ENCODE measurements at regions not wholly inside any gene's neighbourhood (a gene's known extent, or its start where the extent isn't known, plus 50 kb on each side); places are given as distances from the start of the nearest gene placed in this dataset.

DNA sequence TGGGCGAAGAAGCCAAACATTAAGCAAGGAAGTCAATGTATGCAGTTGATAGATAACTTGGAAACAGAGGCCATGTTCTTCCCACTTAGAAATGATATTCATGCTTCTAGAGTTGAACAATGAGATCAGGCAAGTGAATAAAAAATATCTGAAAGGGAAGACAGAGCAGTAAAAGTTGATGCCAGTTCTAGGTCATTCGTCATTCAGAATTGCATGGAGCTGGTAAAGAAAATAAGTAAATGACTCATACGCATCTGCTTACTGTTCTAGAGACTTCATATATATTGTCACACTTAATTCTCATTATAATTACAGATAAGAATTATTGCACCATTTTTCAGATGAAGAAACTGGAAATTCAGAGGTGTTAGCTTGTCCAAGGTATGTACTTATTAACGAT, 158.9 kb upstream of the FERD3L start:
- intact Hi-C loops (cut with micrococcal nuclease): no loop called here
- no TSS peak for BruUV-seq (replicated peaks)
- Mint-ChIP-seq H3K9me3 (ENCODE audit: unreplicated experiment) (no peaks in the 10 kb centered on the region), H3K36me3 (ENCODE audit: insufficient read depth, unreplicated experiment) (no peaks in the 10 kb centered on the region), H3K27ac (ENCODE audit: low read depth, unreplicated experiment) (no peak overlapping the region), H3K4me1 (ENCODE audit: insufficient read depth, unreplicated experiment) (peaks cover 5% of the 10 kb centered on the region), H3K4me3 (ENCODE audit: unreplicated experiment) (no peak overlapping the region), H3K27me3 (ENCODE audit: insufficient read depth, unreplicated experiment) (no peaks in the 10 kb centered on the region)
- peak; percentile 17 for DNase-seq (ENCODE audit: unreplicated experiment)
- POLR2A ChIA-PET: interaction anchor here (1.6 kb wide), 1 partner anchor 12 kb away, joined by 4 read pairs; no protein-coding TSS in a partner anchor
- CTCF ChIA-PET: interaction anchor here (0.6 kb wide), 1 partner anchor 15 kb away, joined by 3 read pairs; no protein-coding TSS in a partner anchor
- TF ChIP-seq, protein P1, sequence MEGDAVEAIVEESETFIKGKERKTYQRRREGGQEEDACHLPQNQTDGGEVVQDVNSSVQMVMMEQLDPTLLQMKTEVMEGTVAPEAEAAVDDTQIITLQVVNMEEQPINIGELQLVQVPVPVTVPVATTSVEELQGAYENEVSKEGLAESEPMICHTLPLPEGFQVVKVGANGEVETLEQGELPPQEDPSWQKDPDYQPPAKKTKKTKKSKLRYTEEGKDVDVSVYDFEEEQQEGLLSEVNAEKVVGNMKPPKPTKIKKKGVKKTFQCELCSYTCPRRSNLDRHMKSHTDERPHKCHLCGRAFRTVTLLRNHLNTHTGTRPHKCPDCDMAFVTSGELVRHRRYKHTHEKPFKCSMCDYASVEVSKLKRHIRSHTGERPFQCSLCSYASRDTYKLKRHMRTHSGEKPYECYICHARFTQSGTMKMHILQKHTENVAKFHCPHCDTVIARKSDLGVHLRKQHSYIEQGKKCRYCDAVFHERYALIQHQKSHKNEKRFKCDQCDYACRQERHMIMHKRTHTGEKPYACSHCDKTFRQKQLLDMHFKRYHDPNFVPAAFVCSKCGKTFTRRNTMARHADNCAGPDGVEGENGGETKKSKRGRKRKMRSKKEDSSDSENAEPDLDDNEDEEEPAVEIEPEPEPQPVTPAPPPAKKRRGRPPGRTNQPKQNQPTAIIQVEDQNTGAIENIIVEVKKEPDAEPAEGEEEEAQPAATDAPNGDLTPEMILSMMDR (IDR thresholded peaks at IDR 0.05; ENCODE audit: unreplicated experiment): no peak

DNA sequence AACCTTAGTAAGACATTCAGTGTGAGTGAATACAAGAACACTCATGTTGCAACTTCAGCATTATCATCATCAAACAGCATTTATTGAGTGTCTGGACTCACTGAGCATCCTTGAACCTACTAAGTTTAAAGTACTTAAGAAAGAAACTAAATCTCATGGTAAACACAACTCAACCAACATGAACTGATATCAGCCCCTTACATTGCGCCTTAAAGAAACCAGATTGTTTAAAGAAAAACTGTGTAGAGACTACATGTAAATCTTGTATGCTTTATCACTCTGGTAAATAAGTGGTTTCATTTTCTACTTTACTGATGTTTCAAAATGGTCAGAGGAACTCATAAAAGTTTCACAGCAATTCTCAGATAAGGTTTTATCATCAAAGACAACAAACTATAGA, 157.5 kb upstream of the FERD3L start:
- POLR2A ChIA-PET: no interaction called here
- H3K4me1 Mint-ChIP-seq (ENCODE audit: insufficient read depth, unreplicated experiment): peaks cover 5% of the 10 kb centered on the region

DNA sequence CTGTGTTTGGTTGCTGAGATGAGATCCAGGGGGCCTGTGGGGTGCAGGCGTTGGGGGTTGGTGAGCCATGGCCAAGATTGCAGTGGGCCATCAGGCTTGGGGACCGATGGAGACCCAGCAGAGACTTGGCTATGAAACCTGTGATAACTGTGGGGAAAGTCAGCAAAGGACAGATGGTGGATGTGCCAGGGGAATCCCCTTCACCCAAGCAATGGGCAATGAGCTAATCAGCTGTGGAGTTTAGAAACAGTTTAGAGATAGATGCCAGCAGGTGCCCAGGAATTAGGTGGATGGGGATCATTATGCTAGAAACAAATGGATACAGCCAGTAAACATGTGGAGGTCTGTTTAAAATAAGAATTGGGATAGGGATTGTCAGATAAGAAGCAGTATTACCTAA, 151.4 kb upstream of the FERD3L start:
- TF ChIP-seq, protein P1 (IDR thresholded peaks at IDR 0.05; ENCODE audit: unreplicated experiment): no peak
- BruUV-seq (replicated peaks): no TSS peak
- H3K4me1 Mint-ChIP-seq (ENCODE audit: insufficient read depth, unreplicated experiment): no peaks in the 10 kb centered on the region
- intact Hi-C loops (cut with micrococcal nuclease): no loop called here
- H3K36me3 Mint-ChIP-seq (ENCODE audit: insufficient read depth, unreplicated experiment): no peaks in the 10 kb centered on the region
- H3K9me3 Mint-ChIP-seq (ENCODE audit: unreplicated experiment): no peaks in the 10 kb centered on the region
- CTCF ChIA-PET: interaction anchor here (0.7 kb wide), 1 partner anchor 101 kb away, joined by 3 read pairs; no protein-coding TSS in a partner anchor
- no peaks in the 10 kb centered on the region for H3K27me3 Mint-ChIP-seq (ENCODE audit: insufficient read depth, unreplicated experiment)
- H3K27ac Mint-ChIP-seq (ENCODE audit: low read depth, unreplicated experiment): no peak overlapping the region
- POLR2A ChIA-PET: no interaction called here
- DNase-seq (ENCODE audit: unreplicated experiment): no peak
- no peak overlapping the region for H3K4me3 Mint-ChIP-seq (ENCODE audit: unreplicated experiment)

More for the DNA sequence above, 157.5 kb upstream of the FERD3L start:
- Mint-ChIP-seq H3K4me3 (ENCODE audit: unreplicated experiment) (no peak overlapping the region), H3K27ac (ENCODE audit: low read depth, unreplicated experiment) (no peak overlapping the region), H3K9me3 (ENCODE audit: unreplicated experiment) (no peaks in the 10 kb centered on the region), H3K36me3 (ENCODE audit: insufficient read depth, unreplicated experiment) (no peaks in the 10 kb centered on the region), H3K27me3 (ENCODE audit: insufficient read depth, unreplicated experiment) (no peaks in the 10 kb centered on the region)
- BruUV-seq (replicated peaks): no TSS peak
- intact Hi-C loops (cut with micrococcal nuclease): no loop called here
- CTCF ChIA-PET: no interaction called here
- no peak for DNase-seq (ENCODE audit: unreplicated experiment)
- TF ChIP-seq, protein P1 (IDR thresholded peaks at IDR 0.05; ENCODE audit: unreplicated experiment): no peak

DNA sequence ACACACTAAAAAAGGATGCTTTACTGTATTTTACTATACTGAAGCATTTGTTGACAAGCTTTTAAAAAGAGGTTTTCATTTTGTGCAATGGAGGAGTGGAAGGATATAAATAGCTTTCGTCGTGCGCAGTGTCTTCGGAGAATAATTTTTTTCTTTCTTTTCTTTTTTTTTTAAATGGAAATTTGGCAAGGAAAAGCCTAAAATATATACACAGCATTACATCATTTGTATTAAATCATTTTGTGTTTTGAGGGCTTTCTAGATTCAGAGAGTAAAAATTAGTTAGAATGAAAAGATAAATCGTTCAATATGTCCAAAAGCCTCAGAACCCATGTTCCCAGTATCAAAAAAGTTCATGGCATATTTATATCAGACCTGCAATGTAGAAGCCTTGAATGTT, 150.2 kb upstream of the FERD3L start:
- POLR2A ChIA-PET: interaction anchor here (1.6 kb wide), 1 partner anchor 18 kb away, joined by 4 read pairs; no protein-coding TSS in a partner anchor
- TF ChIP-seq, protein P1 (IDR thresholded peaks at IDR 0.05; ENCODE audit: unreplicated experiment): no peak
- Mint-ChIP-seq H3K27me3 (ENCODE audit: insufficient read depth, unreplicated experiment) (no peaks in the 10 kb centered on the region), H3K27ac (ENCODE audit: low read depth, unreplicated experiment) (no peak overlapping the region), H3K4me3 (ENCODE audit: unreplicated experiment) (no peak overlapping the region), H3K4me1 (ENCODE audit: insufficient read depth, unreplicated experiment) (no peaks in the 10 kb centered on the region), H3K36me3 (ENCODE audit: insufficient read depth, unreplicated experiment) (no peaks in the 10 kb centered on the region), H3K9me3 (ENCODE audit: unreplicated experiment) (no peaks in the 10 kb centered on the region)
- DNase-seq (ENCODE audit: unreplicated experiment): no peak
- intact Hi-C loops (cut with micrococcal nuclease): no loop called here
- BruUV-seq (replicated peaks): no TSS peak
- CTCF ChIA-PET: interaction anchor here (0.6 kb wide), 1 partner anchor 408 kb away, joined by 4 read pairs; no protein-coding TSS in a partner anchor
